Psoas muscle (tissue), 7 donors: ENCODE measurements at regions not wholly inside any gene's neighbourhood (a gene's known extent, or its start where the extent isn't known, plus 50 kb on each side); places are given as distances from the start of the nearest gene placed in this dataset.

Experiments
- ATAC-seq, 4 donors: fragments of 200-7000 bp; cut with Tn5 transposase; one replicate each; pipeline ENCODE4 v1.9.1; 2020; ENCODE audit warnings: moderate library complexity in 3 of 4, mild to moderate bottlenecking in 2 of 4
- DNase-seq, 2 donors: peaks; one replicate each; pipeline ENCODE4 v3.0.0-alpha.2; 2020
- H3K27ac ChIP-seq: fragments of 200-600 bp; one replicate; pipeline ENCODE4 v1.8.0; 2022
- H3K27me3 ChIP-seq, 3 donors: fragments of 200-600 bp in 1 of 3; one replicate each; pipeline versions ENCODE4 v1.6.1 to v1.8.0; 2013 to 2022; ENCODE audit warnings: low read length in 2 of 3, mild to moderate bottlenecking in 2 of 3, moderate library complexity in 1 of 3; ENCODE audit not compliant: insufficient read depth in 3 of 3
- H3K36me3 ChIP-seq, 2 donors: fragments of 200-600 bp in 1 of 2; one replicate each; pipeline versions ENCODE4 v1.6.1 to v1.8.0; 2013 to 2022; ENCODE audit warnings: low read depth in 1 of 2, mild to moderate bottlenecking in 1 of 2, moderate library complexity in 1 of 2; ENCODE audit not compliant: insufficient read depth in 1 of 2
- H3K4me1 ChIP-seq: fragments of 200-600 bp; one replicate; pipeline ENCODE4 v1.8.0; 2022
- H3K4me3 ChIP-seq: fragments of 200-600 bp; one replicate; pipeline ENCODE4 v1.8.0; 2022; ENCODE audit warnings: mild to moderate bottlenecking
- H3K9me3 ChIP-seq: fragments of 200-600 bp; one replicate; pipeline ENCODE4 v1.8.0; 2022
- WGBS, 3 donors: extraction: QIAGEN DNeasy Blood & Tissue Kit; methylation state at CpG; one replicate each; pipeline versions ENCODE4 v1.1.6 to v1.1.7; 2013; 5-methylcytosine and 5-hydroxymethylcytosine counted together
- intact Hi-C, 2 donors: fragments of 100-400 bp; cut with DNase I; formaldehyde crosslinking; loops; one replicate each; pipeline versions ENCODE4 v1.11.0 to v1.14.2; 2022
- TF ChIP-seq, protein P1 (sequence below): fragments of 200-600 bp; IDR thresholded peaks from one replicate; pipeline ENCODE4 v1.8.0; 2022; ENCODE audit warnings: antibody characterized with exemption
- donor health status: healthy with polysubstance abuse.
- donor health status: DM: no; HTN: no; CAD: no; lungs with moderate emphysema.
- donor health status: Bipolar disorder and iron deficiency.
- donor health status: healthy.
- donor health status: DM: yes; HTN: yes; CAD: no.
- donor health status: DM: no; HTN: no; CAD: no.
- donor health status: DM: yes; HTN: yes; CAD: no.

DNA sequence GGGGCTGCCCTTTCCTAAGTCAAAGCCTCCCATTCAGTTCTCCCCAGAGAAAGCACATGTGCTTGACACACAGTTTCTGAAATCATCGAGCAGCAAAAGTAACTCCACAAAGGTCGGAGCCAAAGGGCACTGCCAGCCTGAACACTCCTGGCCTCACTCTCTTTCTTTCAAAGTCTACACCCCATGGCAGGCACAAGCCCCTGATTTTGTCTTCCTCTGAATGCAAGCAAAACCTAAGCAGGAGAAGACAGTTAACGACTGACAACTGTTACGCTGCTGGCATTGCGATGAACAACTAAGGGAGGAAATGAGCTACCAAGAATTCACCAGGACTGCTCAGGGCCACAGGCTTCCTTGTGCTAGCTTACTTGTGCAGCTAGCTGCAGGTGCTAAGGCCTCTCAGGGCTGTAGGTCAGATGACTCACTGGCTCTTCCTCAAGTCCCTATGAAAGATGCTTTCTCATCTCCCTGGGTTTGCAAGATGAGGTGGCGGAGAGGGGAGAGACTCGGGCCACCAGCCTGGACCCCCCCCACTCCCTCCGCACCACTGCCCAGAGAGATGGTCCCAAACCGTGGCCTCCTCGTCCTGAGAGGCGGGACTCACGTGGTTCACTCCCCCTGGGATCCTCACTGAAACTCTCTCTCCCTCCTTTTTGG lies 208.2 kb downstream of the DLL1 start:
- TF ChIP-seq, protein P1, sequence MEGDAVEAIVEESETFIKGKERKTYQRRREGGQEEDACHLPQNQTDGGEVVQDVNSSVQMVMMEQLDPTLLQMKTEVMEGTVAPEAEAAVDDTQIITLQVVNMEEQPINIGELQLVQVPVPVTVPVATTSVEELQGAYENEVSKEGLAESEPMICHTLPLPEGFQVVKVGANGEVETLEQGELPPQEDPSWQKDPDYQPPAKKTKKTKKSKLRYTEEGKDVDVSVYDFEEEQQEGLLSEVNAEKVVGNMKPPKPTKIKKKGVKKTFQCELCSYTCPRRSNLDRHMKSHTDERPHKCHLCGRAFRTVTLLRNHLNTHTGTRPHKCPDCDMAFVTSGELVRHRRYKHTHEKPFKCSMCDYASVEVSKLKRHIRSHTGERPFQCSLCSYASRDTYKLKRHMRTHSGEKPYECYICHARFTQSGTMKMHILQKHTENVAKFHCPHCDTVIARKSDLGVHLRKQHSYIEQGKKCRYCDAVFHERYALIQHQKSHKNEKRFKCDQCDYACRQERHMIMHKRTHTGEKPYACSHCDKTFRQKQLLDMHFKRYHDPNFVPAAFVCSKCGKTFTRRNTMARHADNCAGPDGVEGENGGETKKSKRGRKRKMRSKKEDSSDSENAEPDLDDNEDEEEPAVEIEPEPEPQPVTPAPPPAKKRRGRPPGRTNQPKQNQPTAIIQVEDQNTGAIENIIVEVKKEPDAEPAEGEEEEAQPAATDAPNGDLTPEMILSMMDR: no peak
- Histone ChIP-seq H3K27ac (no peak overlapping the region), H3K9me3 (no peaks in the 10 kb centered on the region), H3K27me3 (no peaks in the 10 kb centered on the region), H3K4me3 (no peak overlapping the region), H3K4me1 (peaks cover 4% of the 10 kb centered on the region), H3K36me3 (no peaks in the 10 kb centered on the region)
- intact Hi-C loops: no loop called here
- no peak for ATAC-seq
- WGBS, 3 donors: 82 to 88% (median 86%) methylated on average over 12 of the region's 12 CpGs
- no peak for DNase-seq

DNA sequence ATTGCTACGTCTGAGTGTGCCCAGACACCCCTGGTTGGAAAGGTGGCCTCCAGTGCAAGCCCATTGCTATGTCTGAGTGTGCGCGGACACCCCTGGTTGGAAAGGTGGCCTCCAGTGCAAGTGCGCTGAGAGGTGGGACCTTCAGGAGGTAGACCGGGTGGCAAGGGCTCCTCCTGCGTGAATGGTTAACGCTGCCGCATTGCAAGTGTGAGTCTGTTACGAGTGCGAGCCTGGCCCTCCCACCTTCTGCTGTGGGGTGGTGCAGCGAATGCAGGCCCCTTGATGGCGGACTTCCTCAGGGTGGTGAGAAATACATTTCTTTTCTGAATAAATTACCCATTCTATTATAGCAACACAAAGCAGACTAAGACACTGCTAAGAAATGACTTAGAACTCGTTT lies 208.8 kb downstream of the DLL1 start:
- DNase-seq (peak in 1 of 2 donors; percentile 50), ATAC-seq (no peak)
- no peaks in the 10 kb centered on the region for H3K9me3 ChIP-seq
- no peak overlapping the region for H3K4me3 ChIP-seq
- H3K4me1 ChIP-seq: peaks cover 4% of the 10 kb centered on the region
- intact Hi-C loops: no loop called here
- H3K27me3 ChIP-seq: no peaks in the 10 kb centered on the region
- TF ChIP-seq, protein P1: no peak
- no peaks in the 10 kb centered on the region for H3K36me3 ChIP-seq
- H3K27ac ChIP-seq: no peak overlapping the region
- 93 to 96% (median 94%) methylated on average over 13 of the region's 13 CpGs for WGBS, 3 donors

- Histone ChIP-seq H3K27ac (no peak overlapping the region), H3K36me3 (no peaks in the 10 kb centered on the region), H3K9me3 (no peaks in the 10 kb centered on the region), H3K4me3 (peak overlapping the region; percentile 43), H3K27me3 (no peaks in the 10 kb centered on the region), H3K4me1 (peaks cover 4% of the 10 kb centered on the region)
- TF ChIP-seq, protein P1: no peak
- WGBS, 3 donors: 44 to 69% (median 44%) methylated on average over 13 of the region's 13 CpGs
- peak; percentile 22 to 55 (median 30) for ATAC-seq
- intact Hi-C loops: no loop called here
- DNase-seq: no peak
These were observed 209.3 kb downstream of the DLL1 start for GRCh38 chr6:170081556-170081955.

- 19 to 32% (median 24%) methylated on average over 18 to 26 of the region's 26 CpGs for WGBS, 3 donors
- DNase-seq: peak in 1 of 2 donors; percentile 81
- Histone ChIP-seq H3K4me1 (peaks cover 4% of the 10 kb centered on the region), H3K36me3 (no peaks in the 10 kb centered on the region), H3K27me3 (no peaks in the 10 kb centered on the region), H3K4me3 (peak overlapping the region; percentile 43), H3K27ac (no peak overlapping the region), H3K9me3 (no peaks in the 10 kb centered on the region)
- ATAC-seq: peak; percentile 86 to 96 (median 94)
- intact Hi-C loops: no loop called here
- TF ChIP-seq, protein P1: no peak
These were observed 210.0 kb downstream of the DLL1 start for GRCh38 chr6:170080828-170081371.
